ENCODE measurements at regions not wholly inside any gene's neighbourhood (a gene's known extent, or its start where the extent isn't known, plus 50 kb on each side); places are given as distances from the start of the nearest gene placed in this dataset.

DNA sequence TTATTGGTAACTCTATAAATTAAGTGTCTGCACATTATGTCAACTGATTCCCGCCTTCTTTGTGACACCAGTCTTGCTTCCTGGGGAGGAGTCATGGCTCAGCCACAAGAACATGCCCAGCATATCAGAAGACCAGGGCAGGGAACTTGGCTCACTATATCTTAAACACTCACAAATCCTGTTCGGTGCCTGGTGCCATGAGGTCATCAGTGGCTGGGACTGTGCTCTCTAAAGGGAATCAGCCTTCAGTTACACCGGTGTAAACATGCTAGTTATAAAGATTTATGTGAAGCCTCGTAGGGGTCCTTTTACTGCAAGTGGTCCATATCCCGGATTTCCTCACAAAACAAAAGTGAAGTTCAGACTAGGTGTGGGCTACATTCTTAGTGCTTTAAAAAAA, 73.1 kb upstream of the ZNF521 start:
- Histone ChIP-seq H4K20me1 (replicated peaks; ENCODE audit: control insufficient read depth, extremely low read depth, insufficient read depth, low read length) (no peaks in the 10 kb centered on the region), H3K36me3 (ENCODE audit: control insufficient read depth in 2 of 2, extremely low read depth in 1 of 2, insufficient read depth in 2 of 2, low read length in 2 of 2) (no peaks in the 10 kb centered on the region), H3K27me3 (ENCODE audit: control insufficient read depth in 2 of 2, insufficient read depth in 2 of 2, low read length in 2 of 2) (peaks cover 0 to 3% of the 10 kb centered on the region in 2 experiments), H3K4me2 (ENCODE audit: insufficient read depth, low read length) (no peak overlapping the region), H3K9ac (replicated peaks; ENCODE audit: extremely low read depth, insufficient read depth, low read length) (no peak overlapping the region), H3K4me3 (replicated peaks in 1 of 3; ENCODE audit: insufficient read depth in 1 of 3, low read depth in 1 of 3, low read length in 3 of 3) (no peak overlapping the region), H3K79me2 (ENCODE audit: control insufficient read depth, insufficient read depth, low read length) (no peaks in the 10 kb centered on the region), H3K9me3 (replicated peaks; ENCODE audit: control insufficient read depth, insufficient read depth, low read length) (no peaks in the 10 kb centered on the region), H3K27ac (ENCODE audit: insufficient read depth, low read depth, low read length) (no peak overlapping the region), H2AFZ (ENCODE audit: low read depth, low read length) (no peak overlapping the region), H3K9me1 (replicated peaks; ENCODE audit: control insufficient read depth, extremely low read depth, insufficient read depth, low read length) (no peaks in the 10 kb centered on the region), H3K4me1 (ENCODE audit: control insufficient read depth, extremely low read depth, insufficient read depth, low read length) (no peaks in the 10 kb centered on the region)
- TF ChIP-seq MYC (IDR thresholded peaks at IDR 0.05; ENCODE audit: low read depth, low read length) (no peak), POLR2AphosphoS5 (IDR thresholded peaks at IDR 0.05; ENCODE audit: insufficient read depth, low read depth, low read length) (no peak), POLR2A (IDR thresholded peaks at IDR 0.05; ENCODE audit: low read depth, low read length) (no peak), GATA2 (IDR thresholded peaks at IDR 0.05; ENCODE audit: insufficient read depth, insufficient read length, low read depth, low read length) (no peak), FOS (IDR thresholded peaks at IDR 0.05; ENCODE audit: borderline replicate concordance, insufficient read depth, low read length) (no peak), JUN (IDR thresholded peaks at IDR 0.05; ENCODE audit: borderline replicate concordance, insufficient read depth, insufficient read length, low read depth) (no peak), EZH2 (IDR thresholded peaks at IDR 0.05; ENCODE audit: borderline replicate concordance, low read depth, low read length, severe bottlenecking) (no peak)
- TF ChIP-seq, protein P1, sequence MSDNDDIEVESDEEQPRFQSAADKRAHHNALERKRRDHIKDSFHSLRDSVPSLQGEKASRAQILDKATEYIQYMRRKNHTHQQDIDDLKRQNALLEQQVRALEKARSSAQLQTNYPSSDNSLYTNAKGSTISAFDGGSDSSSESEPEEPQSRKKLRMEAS (IDR thresholded peaks at IDR 0.05; ENCODE audit: insufficient read depth, insufficient read length): no peak
- TF ChIP-seq, protein P2, sequence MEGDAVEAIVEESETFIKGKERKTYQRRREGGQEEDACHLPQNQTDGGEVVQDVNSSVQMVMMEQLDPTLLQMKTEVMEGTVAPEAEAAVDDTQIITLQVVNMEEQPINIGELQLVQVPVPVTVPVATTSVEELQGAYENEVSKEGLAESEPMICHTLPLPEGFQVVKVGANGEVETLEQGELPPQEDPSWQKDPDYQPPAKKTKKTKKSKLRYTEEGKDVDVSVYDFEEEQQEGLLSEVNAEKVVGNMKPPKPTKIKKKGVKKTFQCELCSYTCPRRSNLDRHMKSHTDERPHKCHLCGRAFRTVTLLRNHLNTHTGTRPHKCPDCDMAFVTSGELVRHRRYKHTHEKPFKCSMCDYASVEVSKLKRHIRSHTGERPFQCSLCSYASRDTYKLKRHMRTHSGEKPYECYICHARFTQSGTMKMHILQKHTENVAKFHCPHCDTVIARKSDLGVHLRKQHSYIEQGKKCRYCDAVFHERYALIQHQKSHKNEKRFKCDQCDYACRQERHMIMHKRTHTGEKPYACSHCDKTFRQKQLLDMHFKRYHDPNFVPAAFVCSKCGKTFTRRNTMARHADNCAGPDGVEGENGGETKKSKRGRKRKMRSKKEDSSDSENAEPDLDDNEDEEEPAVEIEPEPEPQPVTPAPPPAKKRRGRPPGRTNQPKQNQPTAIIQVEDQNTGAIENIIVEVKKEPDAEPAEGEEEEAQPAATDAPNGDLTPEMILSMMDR (IDR thresholded peaks at IDR 0.05; ENCODE audit: extremely low read depth in 1 of 2, insufficient read depth in 1 of 2, low read depth in 1 of 2, low read length in 2 of 2): no peak
- FAIRE-seq (no peak), DNase-seq (ENCODE audit: low read depth, low spot score) (peak; percentile 47)
- intact Hi-C loops (cut with micrococcal nuclease): no loop called here
- CTCF ChIA-PET: no interaction called here
- POLR2A ChIA-PET: no interaction called here
- no TSS peak for BruUV-seq (replicated peaks)
- dilution Hi-C loops (cut with MboI; ENCODE audit: extremely low pct_ligation_motif_present, low sequenced_read_pairs): no loop called here
